GM20000 (cell line): ENCODE measurements at regions not wholly inside any gene's neighbourhood (a gene's known extent, or its start where the extent isn't known, plus 50 kb on each side); places are given as distances from the start of the nearest gene placed in this dataset.

Source experiments
- DNase-seq: peaks from one replicate; pipeline ENCODE4 v3.0.0; 2012; ENCODE audit warnings: low spot score
- CTCF ChIP-seq: IDR thresholded peaks from 2 replicates; pipeline ENCODE4 v1.5.1; 2012; ENCODE audit warnings: mild to moderate bottlenecking, control low read depth; ENCODE audit errors: extremely low read depth, missing control alignments

- no peak for TF ChIP-seq CTCF
- DNase-seq: no peak
Observed at GRCh38 chr2:59254279-59254678, 1013.2 kb upstream of the FANCL start.

- DNase-seq: no peak
- no peak for TF ChIP-seq CTCF
Observed at GRCh38 chr2:59250307-59250677, 1009.2 kb upstream of the FANCL start.

- no peak for DNase-seq
- no peak for TF ChIP-seq CTCF
Observed at GRCh38 chr2:59249441-59250306, 1008.5 kb upstream of the FANCL start.

GRCh38 chr2:59239146-59239545, 998.0 kb upstream of the FANCL start:
- no peak for DNase-seq

GRCh38 chr2:59237311-59237710, 996.2 kb upstream of the FANCL start:
- DNase-seq: no peak
- no peak for TF ChIP-seq CTCF

More at GRCh38 chr2:59239146-59239545, 998.0 kb upstream of the FANCL start:
- no peak for TF ChIP-seq CTCF

- DNase-seq: no peak
Observed at GRCh38 chr2:59236723-59237122, 995.6 kb upstream of the FANCL start.

GRCh38 chr2:59233920-59234319, 992.8 kb upstream of the FANCL start:
- no peak for TF ChIP-seq CTCF

More at GRCh38 chr2:59236723-59237122, 995.6 kb upstream of the FANCL start:
- no peak for TF ChIP-seq CTCF

More at GRCh38 chr2:59233920-59234319, 992.8 kb upstream of the FANCL start:
- DNase-seq: no peak
